HK-2 (cell line): ENCODE measurements at regions not wholly inside any gene's neighbourhood (a gene's known extent, or its start where the extent isn't known, plus 50 kb on each side); places are given as distances from the start of the nearest gene placed in this dataset.

Experiments used
- DNase-seq: peaks from one replicate; pipeline ENCODE4 v3.0.0-alpha.2; 2018; ENCODE audit not compliant: unreplicated experiment

- DNase-seq: no peak
These were observed 2129.4 kb upstream of the PIK3C3 start for GRCh38 chr18:39825485-39826150.

GRCh38 chr18:39806525-39806924, 2148.5 kb upstream of the PIK3C3 start:
- no peak for DNase-seq

- DNase-seq: no peak
These were observed 2149.8 kb upstream of the PIK3C3 start for GRCh38 chr18:39805218-39805617.

- DNase-seq: no peak
These were observed 2152.3 kb upstream of the PIK3C3 start for GRCh38 chr18:39802648-39803229.

- no peak for DNase-seq
These were observed 2153.2 kb upstream of the PIK3C3 start for GRCh38 chr18:39801848-39802247.

- DNase-seq: no peak
These were observed 2154.0 kb upstream of the PIK3C3 start for GRCh38 chr18:39801010-39801409.

- peak; percentile 4 for DNase-seq
These were observed 2156.0 kb upstream of the PIK3C3 start for GRCh38 chr18:39799006-39799405.

- no peak for DNase-seq
These were observed 2158.6 kb upstream of the PIK3C3 start for GRCh38 chr18:39796393-39796792.

- DNase-seq: no peak
These were observed 2159.7 kb upstream of the PIK3C3 start for GRCh38 chr18:39795350-39795749.

- no peak for DNase-seq
These were observed 2161.4 kb upstream of the PIK3C3 start for GRCh38 chr18:39793609-39794008.

GRCh38 chr18:39788383-39788782, 2166.7 kb upstream of the PIK3C3 start:
- DNase-seq: no peak

GRCh38 chr18:39786477-39786876, 2168.6 kb upstream of the PIK3C3 start:
- no peak for DNase-seq

- DNase-seq: no peak
These were observed 2170.5 kb upstream of the PIK3C3 start for GRCh38 chr18:39784541-39784940.

GRCh38 chr18:39781565-39781964, 2173.5 kb upstream of the PIK3C3 start:
- no peak for DNase-seq

- DNase-seq: no peak
These were observed 2174.3 kb upstream of the PIK3C3 start for GRCh38 chr18:39780774-39781173.

GRCh38 chr18:39779926-39780325, 2175.1 kb upstream of the PIK3C3 start:
- no peak for DNase-seq

- no peak for DNase-seq
These were observed 2178.3 kb upstream of the PIK3C3 start for GRCh38 chr18:39776766-39777165.

- no peak for DNase-seq
These were observed 2180.0 kb upstream of the PIK3C3 start for GRCh38 chr18:39774957-39775598.

GRCh38 chr18:39773646-39774045, 2181.4 kb upstream of the PIK3C3 start:
- DNase-seq: no peak

GRCh38 chr18:39772155-39772919, 2182.7 kb upstream of the PIK3C3 start:
- no peak for DNase-seq

GRCh38 chr18:39770399-39770798, 2184.6 kb upstream of the PIK3C3 start:
- DNase-seq: no peak

- DNase-seq: no peak
These were observed 2190.2 kb upstream of the PIK3C3 start for GRCh38 chr18:39764873-39765272.

GRCh38 chr18:39761273-39761672, 2193.8 kb upstream of the PIK3C3 start:
- no peak for DNase-seq
